ENCODE measurements at regions not wholly inside any gene's neighbourhood (a gene's known extent, or its start where the extent isn't known, plus 50 kb on each side); places are given as distances from the start of the nearest gene placed in this dataset.

DNA sequence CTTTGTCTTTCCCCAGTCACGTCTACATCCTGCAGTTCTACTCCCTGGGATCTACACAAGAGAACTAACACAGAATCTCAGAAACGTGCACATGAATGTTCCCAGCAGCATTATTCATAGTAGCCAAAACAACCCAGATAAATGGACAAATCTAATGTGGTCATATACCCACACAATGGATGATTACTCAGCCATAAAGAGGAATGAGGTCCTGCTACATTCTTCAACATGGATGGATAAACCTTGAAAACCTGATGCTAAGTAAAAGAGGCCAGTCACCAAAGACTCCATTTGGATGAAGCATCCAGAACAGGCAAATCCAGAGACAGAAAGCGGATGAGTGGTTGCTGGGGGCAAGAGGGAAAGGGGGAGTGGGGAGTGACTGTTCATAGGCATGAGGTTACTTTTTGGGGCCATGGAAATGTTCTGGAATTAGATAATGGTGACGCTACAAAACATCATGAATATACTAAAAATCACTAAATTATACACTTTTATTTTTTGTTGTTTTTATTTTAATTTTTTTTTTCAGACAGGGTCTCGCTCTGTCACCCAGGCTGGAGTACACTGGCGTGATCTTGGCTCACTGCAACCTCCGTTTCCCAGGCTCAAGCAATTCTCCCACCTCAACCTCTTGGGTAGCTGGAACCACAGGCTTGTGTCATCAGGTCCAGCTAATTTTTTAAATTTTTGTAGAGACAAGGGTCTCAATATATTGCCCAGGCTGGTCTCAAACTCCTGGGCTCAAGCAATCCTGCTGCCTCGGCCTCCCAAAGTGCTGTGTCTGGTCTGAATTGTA, 50.8 kb upstream of the DSN1 start:
- no peak for DNase-seq

DNA sequence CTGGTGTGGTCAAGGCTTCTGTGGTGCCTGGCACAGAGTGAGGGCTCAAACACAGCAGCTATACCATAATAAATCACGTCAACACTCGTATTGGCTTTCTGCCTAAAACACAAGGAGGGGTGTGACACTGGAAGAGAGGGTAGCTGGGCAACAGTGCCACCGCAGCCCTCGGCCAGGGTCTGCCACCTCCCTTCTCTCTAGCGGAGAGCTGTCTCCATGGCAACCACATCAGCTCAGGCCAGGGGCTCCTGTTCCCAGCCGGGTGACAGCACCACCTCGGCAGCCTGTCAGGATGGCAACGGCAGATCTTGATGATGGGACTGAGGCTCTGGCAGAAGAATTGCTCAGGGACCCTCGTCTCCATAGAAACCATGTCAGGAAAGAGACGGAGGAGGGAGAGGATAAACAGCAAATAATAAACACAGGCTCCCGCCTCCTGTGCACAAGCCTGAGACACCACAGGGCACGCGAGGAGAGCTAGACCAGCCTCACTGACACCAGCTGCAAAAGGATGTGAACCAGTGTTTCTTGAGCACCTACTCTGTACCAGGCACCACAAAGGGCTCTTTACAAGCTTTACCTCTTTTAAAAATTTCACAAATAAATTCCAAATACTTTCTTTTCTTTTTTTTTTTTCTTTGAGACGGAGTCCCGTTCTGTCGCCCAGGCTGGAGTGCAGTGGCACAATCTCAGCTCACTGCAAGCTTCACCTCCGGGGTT, 50.4 kb upstream of the TLDC2 start:
- peak; percentile 34 for DNase-seq

All from NCI-H146 (cell line).